ENCODE measurements at regions not wholly inside any gene's neighbourhood (a gene's known extent, or its start where the extent isn't known, plus 50 kb on each side); places are given as distances from the start of the nearest gene placed in this dataset.

- peaks cover 3% of the 10 kb centered on the region; the same call in 1 of the 2 replicates for H3K4me1 ChIP-seq (ENCODE audit: insufficient read depth)
- H2AFZ ChIP-seq = no peak overlapping the region
- no peaks in the 10 kb centered on the region for H3K9me2 ChIP-seq (ENCODE audit: insufficient read depth)
- H3K27ac ChIP-seq (ENCODE audit: low read depth) = no peak overlapping the region
- no peaks in the 10 kb centered on the region for H3K36me3 ChIP-seq (ENCODE audit: insufficient read depth)
- DNase-seq (ENCODE audit: low spot score) = no peak
- peaks cover 11% of the 10 kb centered on the region for H3K27me3 Mint-ChIP-seq (ENCODE audit: insufficient read depth, low read depth, poor library complexity)
- TF ChIP-seq CREB1 (CRISPR knock-in tag; IDR thresholded peaks at IDR 0.05; ENCODE audit: low read depth) = no peak
- H3K36me3 Mint-ChIP-seq (ENCODE audit: low read depth) = no peaks in the 10 kb centered on the region
- H3K4me2 ChIP-seq = no peak overlapping the region
- no peaks in the 10 kb centered on the region for H3K79me2 ChIP-seq (replicated peaks; ENCODE audit: insufficient read depth)
- H3K27me3 ChIP-seq (ENCODE audit: insufficient read depth) = no peaks in the 10 kb centered on the region
- no peaks in the 10 kb centered on the region for H4K20me1 ChIP-seq (replicated peaks; ENCODE audit: insufficient read depth)
- no peak overlapping the region for H3K4me3 Mint-ChIP-seq
- no peaks in the 10 kb centered on the region for H3F3A ChIP-seq (replicated peaks; ENCODE audit: low read depth)
- H3K4me1 Mint-ChIP-seq = peaks cover 31% of the 10 kb centered on the region
- H3K4me3 ChIP-seq = no peak overlapping the region
- ATAC-seq = no peak
- H3K27ac Mint-ChIP-seq = no peak overlapping the region
- H3K9me3 Mint-ChIP-seq = no peaks in the 10 kb centered on the region
Measured at GRCh38 chr7:156380261-156380660, 260.3 kb upstream of the RNF32 start.

DNA sequence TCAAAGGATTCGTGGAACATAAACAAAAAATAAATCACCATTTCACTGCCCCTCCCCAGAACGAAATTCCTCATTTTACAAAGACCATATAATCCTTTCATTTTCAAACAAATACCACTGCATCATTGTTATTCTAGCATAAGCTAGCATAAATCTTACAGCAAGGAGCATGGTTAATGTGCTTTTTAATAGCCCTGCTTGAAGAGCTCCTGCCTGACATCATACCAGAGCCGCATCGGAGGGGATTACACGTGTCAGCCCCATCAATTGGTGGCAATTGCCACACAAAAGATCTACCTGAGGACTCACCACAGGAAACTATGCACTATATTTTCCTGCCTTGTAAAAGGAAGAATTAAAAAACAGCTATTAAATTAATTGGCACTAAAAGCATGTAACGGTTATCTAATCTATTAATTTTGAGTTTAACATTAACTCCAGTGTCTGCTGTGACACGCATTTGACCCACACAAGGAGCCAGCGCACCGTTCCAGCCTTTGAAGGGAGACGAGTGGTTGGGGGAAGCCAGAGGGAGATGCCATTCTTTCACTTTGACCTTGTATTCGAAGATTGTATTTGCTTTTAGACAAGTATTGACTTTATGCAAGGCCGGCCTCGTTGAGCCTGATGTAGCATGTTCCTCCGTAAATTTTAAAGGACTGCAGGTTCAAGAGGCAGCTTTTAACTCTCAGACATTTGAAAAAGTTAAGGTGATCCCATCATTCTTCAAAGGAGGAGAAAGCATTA is 261.1 kb upstream of the RNF32 start:
- H3K4me3 ChIP-seq = no peak overlapping the region
- DNase-seq (ENCODE audit: low spot score) (no peak), ATAC-seq (no peak)
- H4K20me1 ChIP-seq (replicated peaks; ENCODE audit: insufficient read depth) = no peaks in the 10 kb centered on the region
- peaks cover 3% of the 10 kb centered on the region; the same call in 1 of the 2 replicates for H3K4me1 ChIP-seq (ENCODE audit: insufficient read depth)
- no peaks in the 10 kb centered on the region for H3K79me2 ChIP-seq (replicated peaks; ENCODE audit: insufficient read depth)
- no peaks in the 10 kb centered on the region for H3F3A ChIP-seq (replicated peaks; ENCODE audit: low read depth)
- Mint-ChIP-seq H3K4me3 (no peak overlapping the region), H3K27ac (no peak overlapping the region), H3K36me3 (ENCODE audit: low read depth) (no peaks in the 10 kb centered on the region), H3K27me3 (ENCODE audit: insufficient read depth, low read depth, poor library complexity) (peaks cover 11% of the 10 kb centered on the region), H3K4me1 (peaks cover 26% of the 10 kb centered on the region), H3K9me3 (no peaks in the 10 kb centered on the region)
- no peak overlapping the region for H3K4me2 ChIP-seq
- no peak overlapping the region for H3K27ac ChIP-seq (ENCODE audit: low read depth)
- H2AFZ ChIP-seq = no peak overlapping the region
- no peaks in the 10 kb centered on the region for H3K27me3 ChIP-seq (ENCODE audit: insufficient read depth)
- H3K9me2 ChIP-seq (ENCODE audit: insufficient read depth) = no peaks in the 10 kb centered on the region
- H3K36me3 ChIP-seq (ENCODE audit: insufficient read depth) = no peaks in the 10 kb centered on the region
- TF ChIP-seq CREB1 (CRISPR knock-in tag; IDR thresholded peaks at IDR 0.05; ENCODE audit: low read depth) (no peak), EZH2 (IDR thresholded peaks at IDR 0.05; ENCODE audit: low read depth, unreplicated experiment) (no peak), ZNF331 (CRISPR knock-in tag; IDR thresholded peaks at IDR 0.05; ENCODE audit: low read depth) (no peak), POLR2AphosphoS5 (IDR thresholded peaks at IDR 0.05; ENCODE audit: low read depth) (no peak), JUNB (IDR thresholded peaks at IDR 0.05; ENCODE audit: unreplicated experiment) (no peak), NANOG (IDR thresholded peaks at IDR 0.05; ENCODE audit: borderline replicate concordance) (no peak), EZH2phosphoT487 (IDR thresholded peaks at IDR 0.05; ENCODE audit: unreplicated experiment) (no peak), ZNF114 (CRISPR knock-in tag; IDR thresholded peaks at IDR 0.05) (no peak), ZNF462 (CRISPR knock-in tag; IDR thresholded peaks at IDR 0.05) (no peak)
- TF ChIP-seq, protein P1, sequence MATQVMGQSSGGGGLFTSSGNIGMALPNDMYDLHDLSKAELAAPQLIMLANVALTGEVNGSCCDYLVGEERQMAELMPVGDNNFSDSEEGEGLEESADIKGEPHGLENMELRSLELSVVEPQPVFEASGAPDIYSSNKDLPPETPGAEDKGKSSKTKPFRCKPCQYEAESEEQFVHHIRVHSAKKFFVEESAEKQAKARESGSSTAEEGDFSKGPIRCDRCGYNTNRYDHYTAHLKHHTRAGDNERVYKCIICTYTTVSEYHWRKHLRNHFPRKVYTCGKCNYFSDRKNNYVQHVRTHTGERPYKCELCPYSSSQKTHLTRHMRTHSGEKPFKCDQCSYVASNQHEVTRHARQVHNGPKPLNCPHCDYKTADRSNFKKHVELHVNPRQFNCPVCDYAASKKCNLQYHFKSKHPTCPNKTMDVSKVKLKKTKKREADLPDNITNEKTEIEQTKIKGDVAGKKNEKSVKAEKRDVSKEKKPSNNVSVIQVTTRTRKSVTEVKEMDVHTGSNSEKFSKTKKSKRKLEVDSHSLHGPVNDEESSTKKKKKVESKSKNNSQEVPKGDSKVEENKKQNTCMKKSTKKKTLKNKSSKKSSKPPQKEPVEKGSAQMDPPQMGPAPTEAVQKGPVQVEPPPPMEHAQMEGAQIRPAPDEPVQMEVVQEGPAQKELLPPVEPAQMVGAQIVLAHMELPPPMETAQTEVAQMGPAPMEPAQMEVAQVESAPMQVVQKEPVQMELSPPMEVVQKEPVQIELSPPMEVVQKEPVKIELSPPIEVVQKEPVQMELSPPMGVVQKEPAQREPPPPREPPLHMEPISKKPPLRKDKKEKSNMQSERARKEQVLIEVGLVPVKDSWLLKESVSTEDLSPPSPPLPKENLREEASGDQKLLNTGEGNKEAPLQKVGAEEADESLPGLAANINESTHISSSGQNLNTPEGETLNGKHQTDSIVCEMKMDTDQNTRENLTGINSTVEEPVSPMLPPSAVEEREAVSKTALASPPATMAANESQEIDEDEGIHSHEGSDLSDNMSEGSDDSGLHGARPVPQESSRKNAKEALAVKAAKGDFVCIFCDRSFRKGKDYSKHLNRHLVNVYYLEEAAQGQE (IDR thresholded peaks at IDR 0.05; ENCODE audit: unreplicated experiment) = no peak

Measured in GM23338 (cell line).